ENCODE measurements at regions not wholly inside any gene's neighbourhood (a gene's known extent, or its start where the extent isn't known, plus 50 kb on each side); places are given as distances from the start of the nearest gene placed in this dataset.

DNA sequence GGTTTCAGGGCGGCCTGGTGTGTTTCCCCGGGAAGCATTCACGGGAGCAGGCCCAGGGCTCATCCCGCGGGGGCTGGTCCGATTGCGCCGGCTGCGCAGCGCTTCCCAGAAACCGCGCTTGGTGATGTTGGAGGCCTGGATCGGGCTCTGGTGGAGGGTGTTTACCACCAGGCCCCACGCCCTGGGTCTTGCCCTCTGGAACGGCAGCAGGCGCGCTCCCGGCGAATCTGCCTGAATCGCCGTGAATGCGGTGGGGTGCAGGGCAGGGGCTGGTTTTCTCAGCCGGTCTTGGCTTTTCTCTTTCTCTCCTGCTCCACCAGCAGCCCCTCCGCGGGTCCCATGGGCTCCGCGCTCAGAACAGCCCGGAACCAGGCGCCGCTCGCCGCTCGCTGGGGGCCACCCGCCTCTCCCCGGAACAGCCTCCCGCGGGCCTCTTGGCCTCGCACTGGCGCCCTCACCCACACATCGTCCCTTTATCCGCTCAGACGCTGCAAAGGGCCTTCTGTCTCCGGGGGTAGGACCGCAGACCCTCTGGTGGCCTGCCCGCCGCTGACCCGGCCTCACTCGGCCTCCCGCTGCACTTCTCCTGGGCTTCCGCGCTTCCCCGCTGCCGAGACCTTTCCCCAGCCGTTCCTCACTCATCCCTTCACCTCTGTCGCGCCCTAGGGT, 69.4 kb upstream of the GJB6 start:
- Histone ChIP-seq H2AFZ (ENCODE audit: low read length) (no peak overlapping the region), H3K4me2 (ENCODE audit: extremely low read depth, insufficient read depth, low read length) (no peak overlapping the region)

DNA sequence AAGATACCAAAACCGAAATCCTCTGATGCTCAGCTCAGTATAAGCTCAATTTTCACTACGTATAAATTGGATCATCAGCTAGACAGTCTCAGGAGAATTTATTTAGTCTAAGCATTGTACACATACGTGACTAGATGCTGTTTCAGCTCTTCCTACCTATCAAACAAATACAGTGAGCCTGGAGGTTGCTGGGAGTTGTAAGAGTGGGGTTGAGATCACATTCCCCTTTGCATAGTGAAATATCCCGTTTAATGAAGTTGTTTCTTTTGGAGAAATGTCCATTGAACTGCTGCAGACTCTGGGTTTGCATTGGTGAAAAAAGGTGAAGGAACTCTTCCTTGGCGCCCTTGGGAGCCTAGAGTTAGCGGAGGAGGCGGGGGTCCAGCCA, 68.9 kb upstream of the GJB6 start:
- H3K4me1 ChIP-seq (ENCODE audit: control insufficient read depth, extremely low read depth, insufficient read depth, low read length), result no peaks in the 10 kb centered on the region
- no peaks in the 10 kb centered on the region for H4K20me1 ChIP-seq (ENCODE audit: control insufficient read depth, extremely low read depth, insufficient read depth, low read length)
- no peak overlapping the region for H3K27ac ChIP-seq (ENCODE audit: insufficient read depth, low read length)
- TF ChIP-seq, protein P1, sequence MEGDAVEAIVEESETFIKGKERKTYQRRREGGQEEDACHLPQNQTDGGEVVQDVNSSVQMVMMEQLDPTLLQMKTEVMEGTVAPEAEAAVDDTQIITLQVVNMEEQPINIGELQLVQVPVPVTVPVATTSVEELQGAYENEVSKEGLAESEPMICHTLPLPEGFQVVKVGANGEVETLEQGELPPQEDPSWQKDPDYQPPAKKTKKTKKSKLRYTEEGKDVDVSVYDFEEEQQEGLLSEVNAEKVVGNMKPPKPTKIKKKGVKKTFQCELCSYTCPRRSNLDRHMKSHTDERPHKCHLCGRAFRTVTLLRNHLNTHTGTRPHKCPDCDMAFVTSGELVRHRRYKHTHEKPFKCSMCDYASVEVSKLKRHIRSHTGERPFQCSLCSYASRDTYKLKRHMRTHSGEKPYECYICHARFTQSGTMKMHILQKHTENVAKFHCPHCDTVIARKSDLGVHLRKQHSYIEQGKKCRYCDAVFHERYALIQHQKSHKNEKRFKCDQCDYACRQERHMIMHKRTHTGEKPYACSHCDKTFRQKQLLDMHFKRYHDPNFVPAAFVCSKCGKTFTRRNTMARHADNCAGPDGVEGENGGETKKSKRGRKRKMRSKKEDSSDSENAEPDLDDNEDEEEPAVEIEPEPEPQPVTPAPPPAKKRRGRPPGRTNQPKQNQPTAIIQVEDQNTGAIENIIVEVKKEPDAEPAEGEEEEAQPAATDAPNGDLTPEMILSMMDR (conservative IDR thresholded peaks at IDR 0.05 in 1 of 2, IDR thresholded peaks at IDR 0.05 in 1 of 2; ENCODE audit: low read depth in 1 of 2, low read length in 2 of 2), result no peak
- TF ChIP-seq EZH2 (IDR thresholded peaks at IDR 0.05; ENCODE audit: low read length, missing control alignments), result no peak
- peaks cover 6% of the 10 kb centered on the region for H3K27me3 ChIP-seq (ENCODE audit: control insufficient read depth, insufficient read depth, low read length)
- no peak for DNase-seq (ENCODE audit: low read depth in 2 of 2)
- no peaks in the 10 kb centered on the region for H3K36me3 ChIP-seq (ENCODE audit: control insufficient read depth, insufficient read depth, low read length)
- no peaks in the 10 kb centered on the region for H3K79me2 ChIP-seq (ENCODE audit: control insufficient read depth, insufficient read depth, low read length)
- no peak overlapping the region for H3K4me3 ChIP-seq (replicated peaks in 1 of 4; ENCODE audit: control extremely low read depth in 1 of 4, insufficient read depth in 1 of 4, low read depth in 3 of 4, low read length in 4 of 4)
- no peak overlapping the region for H3K4me2 ChIP-seq (ENCODE audit: extremely low read depth, insufficient read depth, low read length)
- H2AFZ ChIP-seq (ENCODE audit: low read length), result no peak overlapping the region
- no peaks in the 10 kb centered on the region for H3K9me3 ChIP-seq (ENCODE audit: control insufficient read depth, insufficient read depth, low read depth, low read length)
- no peak overlapping the region for H3K9ac ChIP-seq (ENCODE audit: insufficient read depth, low read length)

More for the DNA sequence above, 69.4 kb upstream of the GJB6 start:
- Histone ChIP-seq H3K27me3 (ENCODE audit: control insufficient read depth, insufficient read depth, low read length) (peaks cover 6% of the 10 kb centered on the region), H4K20me1 (ENCODE audit: control insufficient read depth, extremely low read depth, insufficient read depth, low read length) (no peaks in the 10 kb centered on the region), H3K9ac (ENCODE audit: insufficient read depth, low read length) (no peak overlapping the region), H3K36me3 (ENCODE audit: control insufficient read depth, insufficient read depth, low read length) (no peaks in the 10 kb centered on the region), H3K4me3 (replicated peaks in 1 of 4; ENCODE audit: control extremely low read depth in 1 of 4, insufficient read depth in 1 of 4, low read depth in 3 of 4, low read length in 4 of 4) (no peak overlapping the region), H3K9me3 (ENCODE audit: control insufficient read depth, insufficient read depth, low read depth, low read length) (no peaks in the 10 kb centered on the region), H3K4me1 (ENCODE audit: control insufficient read depth, extremely low read depth, insufficient read depth, low read length) (no peaks in the 10 kb centered on the region), H3K27ac (ENCODE audit: insufficient read depth, low read length) (no peak overlapping the region), H3K79me2 (ENCODE audit: control insufficient read depth, insufficient read depth, low read length) (no peaks in the 10 kb centered on the region)
- peak; percentile 8 to 13 for DNase-seq (ENCODE audit: low read depth in 2 of 2)
- TF ChIP-seq, protein P1 (conservative IDR thresholded peaks at IDR 0.05 in 1 of 2, IDR thresholded peaks at IDR 0.05 in 1 of 2; ENCODE audit: low read depth in 1 of 2, low read length in 2 of 2), result no peak
- no peak for TF ChIP-seq EZH2 (IDR thresholded peaks at IDR 0.05; ENCODE audit: low read length, missing control alignments)

- Histone ChIP-seq H3K4me3 (replicated peaks in 1 of 4; ENCODE audit: control extremely low read depth in 1 of 4, insufficient read depth in 1 of 4, low read depth in 3 of 4, low read length in 4 of 4) (no peak overlapping the region), H3K4me2 (ENCODE audit: extremely low read depth, insufficient read depth, low read length) (no peak overlapping the region), H3K27me3 (ENCODE audit: control insufficient read depth, insufficient read depth, low read length) (peaks cover 6% of the 10 kb centered on the region), H3K9ac (ENCODE audit: insufficient read depth, low read length) (no peak overlapping the region), H4K20me1 (ENCODE audit: control insufficient read depth, extremely low read depth, insufficient read depth, low read length) (no peaks in the 10 kb centered on the region), H3K9me3 (ENCODE audit: control insufficient read depth, insufficient read depth, low read depth, low read length) (no peaks in the 10 kb centered on the region), H2AFZ (ENCODE audit: low read length) (no peak overlapping the region), H3K27ac (ENCODE audit: insufficient read depth, low read length) (no peak overlapping the region), H3K79me2 (ENCODE audit: control insufficient read depth, insufficient read depth, low read length) (no peaks in the 10 kb centered on the region), H3K36me3 (ENCODE audit: control insufficient read depth, insufficient read depth, low read length) (no peaks in the 10 kb centered on the region), H3K4me1 (ENCODE audit: control insufficient read depth, extremely low read depth, insufficient read depth, low read length) (no peaks in the 10 kb centered on the region)
- no peak for TF ChIP-seq EZH2 (IDR thresholded peaks at IDR 0.05; ENCODE audit: low read length, missing control alignments)
- TF ChIP-seq, protein P1 (conservative IDR thresholded peaks at IDR 0.05 in 1 of 2, IDR thresholded peaks at IDR 0.05 in 1 of 2; ENCODE audit: low read depth in 1 of 2, low read length in 2 of 2), result no peak
- DNase-seq (ENCODE audit: low read depth in 2 of 2), result no peak
Observed at GRCh38 chr13:20297181-20297580, 65.1 kb upstream of the GJB6 start.
